Loucy (cell line): ENCODE measurements at regions not wholly inside any gene's neighbourhood (a gene's known extent, or its start where the extent isn't known, plus 50 kb on each side); places are given as distances from the start of the nearest gene placed in this dataset.

Source experiments
- EZH2phosphoT487 ChIP-seq: fragments of 200-600 bp; IDR thresholded peaks from 2 replicates; pipeline ENCODE4 v1.6.1; 2018; ENCODE audit warnings: antibody characterized with exemption, mild to moderate bottlenecking, moderate library complexity, borderline replicate concordance
- TF ChIP-seq, protein P1 (sequence below): fragments of 200-600 bp; sonication (generic); conservative IDR thresholded peaks from 2 replicates; pipeline ENCODE4 v1.5.1; 2014; ENCODE audit warnings: mild to moderate bottlenecking, antibody characterized with exemption, low read length

DNA sequence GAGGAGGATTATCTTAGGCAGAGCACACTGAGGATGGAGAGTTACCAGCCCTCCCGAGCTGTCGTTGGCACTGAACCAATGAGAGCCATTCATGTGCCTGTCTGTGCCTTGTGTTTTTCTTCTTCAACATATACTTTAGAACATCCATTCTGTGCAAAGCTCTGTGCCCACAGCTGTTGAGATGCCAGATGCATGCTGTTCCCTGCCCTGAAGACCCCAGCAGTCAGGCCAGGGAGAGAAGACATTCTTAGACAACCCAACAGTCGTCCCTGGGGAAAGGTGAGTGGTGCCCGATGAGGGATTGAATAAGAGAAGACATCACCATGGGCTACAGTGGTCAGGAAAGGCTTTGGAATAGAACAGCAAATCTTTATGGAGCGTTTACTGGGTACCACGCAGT is 114.1 kb downstream of the NRN1 start:
- TF ChIP-seq EZH2phosphoT487 = no peak
- TF ChIP-seq, protein P1, sequence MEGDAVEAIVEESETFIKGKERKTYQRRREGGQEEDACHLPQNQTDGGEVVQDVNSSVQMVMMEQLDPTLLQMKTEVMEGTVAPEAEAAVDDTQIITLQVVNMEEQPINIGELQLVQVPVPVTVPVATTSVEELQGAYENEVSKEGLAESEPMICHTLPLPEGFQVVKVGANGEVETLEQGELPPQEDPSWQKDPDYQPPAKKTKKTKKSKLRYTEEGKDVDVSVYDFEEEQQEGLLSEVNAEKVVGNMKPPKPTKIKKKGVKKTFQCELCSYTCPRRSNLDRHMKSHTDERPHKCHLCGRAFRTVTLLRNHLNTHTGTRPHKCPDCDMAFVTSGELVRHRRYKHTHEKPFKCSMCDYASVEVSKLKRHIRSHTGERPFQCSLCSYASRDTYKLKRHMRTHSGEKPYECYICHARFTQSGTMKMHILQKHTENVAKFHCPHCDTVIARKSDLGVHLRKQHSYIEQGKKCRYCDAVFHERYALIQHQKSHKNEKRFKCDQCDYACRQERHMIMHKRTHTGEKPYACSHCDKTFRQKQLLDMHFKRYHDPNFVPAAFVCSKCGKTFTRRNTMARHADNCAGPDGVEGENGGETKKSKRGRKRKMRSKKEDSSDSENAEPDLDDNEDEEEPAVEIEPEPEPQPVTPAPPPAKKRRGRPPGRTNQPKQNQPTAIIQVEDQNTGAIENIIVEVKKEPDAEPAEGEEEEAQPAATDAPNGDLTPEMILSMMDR = no peak
